ENCODE measurements at regions not wholly inside any gene's neighbourhood (a gene's known extent, or its start where the extent isn't known, plus 50 kb on each side); places are given as distances from the start of the nearest gene placed in this dataset.

DNA sequence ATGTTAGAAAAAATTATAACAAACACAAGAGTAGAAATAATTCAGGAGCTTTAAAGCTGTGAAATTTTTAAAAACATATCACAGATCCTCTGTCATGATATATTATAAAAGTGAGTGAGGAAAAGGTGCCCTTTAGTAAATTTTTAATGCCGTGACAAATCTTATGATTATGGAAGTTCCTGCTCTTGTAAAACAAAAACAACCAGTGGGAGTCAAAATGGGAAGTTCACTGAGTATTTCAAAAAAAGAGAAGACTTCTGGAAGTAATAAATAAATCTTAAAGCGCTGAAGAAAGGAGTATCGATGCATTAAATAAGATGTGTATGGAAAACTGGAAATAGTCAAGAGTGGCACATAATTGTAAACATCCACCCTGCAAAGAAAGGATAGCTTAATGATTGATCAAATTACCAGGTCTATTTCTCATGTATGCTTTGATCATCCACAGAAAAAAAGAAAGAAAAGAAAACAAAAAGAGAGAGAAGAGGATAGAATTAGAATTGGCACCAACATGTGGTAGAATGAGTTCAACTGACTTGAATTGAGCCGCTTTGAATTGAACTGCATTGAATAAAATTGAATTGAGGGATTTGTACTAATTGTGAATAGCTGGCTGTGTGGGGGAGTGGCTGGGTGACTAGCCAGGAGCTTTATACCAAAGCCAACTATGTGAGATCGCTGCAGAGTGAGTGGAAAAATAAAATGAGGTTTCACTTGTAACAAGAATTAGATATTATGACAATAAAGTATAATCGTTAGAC, 647.6 kb upstream of the SPRY2 start:
- Histone ChIP-seq H3K27ac (ENCODE audit: low read length in 2 of 2) (no peak overlapping the region), H3K4me2 (replicated peaks; ENCODE audit: low read depth, low read length, poor library complexity, severe bottlenecking) (no peak overlapping the region), H3K4me3 (ENCODE audit: control extremely low read depth in 1 of 5, extremely low read depth in 1 of 5, insufficient read depth in 1 of 5, low read depth in 2 of 5, low read length in 4 of 5) (no peak overlapping the region), H3K79me2 (ENCODE audit: control insufficient read depth, insufficient read depth, low read length) (no peaks in the 10 kb centered on the region), H4K20me1 (ENCODE audit: control insufficient read depth, insufficient read depth, low read length, poor library complexity, severe bottlenecking) (no peaks in the 10 kb centered on the region), H3K27me3 (replicated peaks in 1 of 4; ENCODE audit: control extremely low read depth in 1 of 4, control insufficient read depth in 3 of 4, insufficient read depth in 4 of 4, low read length in 3 of 4) (no peaks in the 10 kb centered on the region), H2AFZ (ENCODE audit: insufficient read depth, low read depth, low read length, poor library complexity, severe bottlenecking) (no peak overlapping the region), H3K9ac (ENCODE audit: low read length) (no peak overlapping the region), H3K9me3 (ENCODE audit: control extremely low read depth in 1 of 3, control insufficient read depth in 2 of 3, insufficient read depth in 1 of 3, low read length in 2 of 3) (peaks cover 0 to 3% (median 1%) of the 10 kb centered on the region in 3 donors), H3K36me3 (replicated peaks in 1 of 2; ENCODE audit: control extremely low read depth in 1 of 2, control insufficient read depth in 1 of 2, extremely low read depth in 1 of 2, insufficient read depth in 2 of 2, low read length in 1 of 2) (no peaks in the 10 kb centered on the region), H3K4me1 (ENCODE audit: control insufficient read depth in 2 of 2, insufficient read depth in 2 of 2, low read length in 2 of 2) (no peaks in the 10 kb centered on the region)
- no peak overlapping the region for H3K4me3 Mint-ChIP-seq
- H3K27ac Mint-ChIP-seq, result no peak overlapping the region
- ChIA-PET POLR2A (no interaction called here), CTCF (interaction anchor here (2.4 kb wide), 1 partner anchor 10 kb away, joined by 7 read pairs; no protein-coding TSS in a partner anchor)
- no peaks in the 10 kb centered on the region for H3K4me1 Mint-ChIP-seq
- TF ChIP-seq, protein P1, sequence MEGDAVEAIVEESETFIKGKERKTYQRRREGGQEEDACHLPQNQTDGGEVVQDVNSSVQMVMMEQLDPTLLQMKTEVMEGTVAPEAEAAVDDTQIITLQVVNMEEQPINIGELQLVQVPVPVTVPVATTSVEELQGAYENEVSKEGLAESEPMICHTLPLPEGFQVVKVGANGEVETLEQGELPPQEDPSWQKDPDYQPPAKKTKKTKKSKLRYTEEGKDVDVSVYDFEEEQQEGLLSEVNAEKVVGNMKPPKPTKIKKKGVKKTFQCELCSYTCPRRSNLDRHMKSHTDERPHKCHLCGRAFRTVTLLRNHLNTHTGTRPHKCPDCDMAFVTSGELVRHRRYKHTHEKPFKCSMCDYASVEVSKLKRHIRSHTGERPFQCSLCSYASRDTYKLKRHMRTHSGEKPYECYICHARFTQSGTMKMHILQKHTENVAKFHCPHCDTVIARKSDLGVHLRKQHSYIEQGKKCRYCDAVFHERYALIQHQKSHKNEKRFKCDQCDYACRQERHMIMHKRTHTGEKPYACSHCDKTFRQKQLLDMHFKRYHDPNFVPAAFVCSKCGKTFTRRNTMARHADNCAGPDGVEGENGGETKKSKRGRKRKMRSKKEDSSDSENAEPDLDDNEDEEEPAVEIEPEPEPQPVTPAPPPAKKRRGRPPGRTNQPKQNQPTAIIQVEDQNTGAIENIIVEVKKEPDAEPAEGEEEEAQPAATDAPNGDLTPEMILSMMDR (IDR thresholded peaks at IDR 0.05), result no peak
- TF ChIP-seq EZH2 (IDR thresholded peaks at IDR 0.05; ENCODE audit: borderline replicate concordance, insufficient read depth, low read depth, low read length, poor library complexity, severe bottlenecking), result no peak
- no peak for DNase-seq
- no peaks in the 10 kb centered on the region for H3K27me3 Mint-ChIP-seq
- 93% methylated on average over 1 of the region's 6 CpGs for WGBS (ENCODE audit: insufficient coverage)
- peaks cover 2% of the 10 kb centered on the region for H3K9me3 Mint-ChIP-seq (ENCODE audit: insufficient read depth)
- no peak for ATAC-seq (ENCODE audit: low read depth)
- intact Hi-C loops (cut with micrococcal nuclease), result no loop called here

DNA sequence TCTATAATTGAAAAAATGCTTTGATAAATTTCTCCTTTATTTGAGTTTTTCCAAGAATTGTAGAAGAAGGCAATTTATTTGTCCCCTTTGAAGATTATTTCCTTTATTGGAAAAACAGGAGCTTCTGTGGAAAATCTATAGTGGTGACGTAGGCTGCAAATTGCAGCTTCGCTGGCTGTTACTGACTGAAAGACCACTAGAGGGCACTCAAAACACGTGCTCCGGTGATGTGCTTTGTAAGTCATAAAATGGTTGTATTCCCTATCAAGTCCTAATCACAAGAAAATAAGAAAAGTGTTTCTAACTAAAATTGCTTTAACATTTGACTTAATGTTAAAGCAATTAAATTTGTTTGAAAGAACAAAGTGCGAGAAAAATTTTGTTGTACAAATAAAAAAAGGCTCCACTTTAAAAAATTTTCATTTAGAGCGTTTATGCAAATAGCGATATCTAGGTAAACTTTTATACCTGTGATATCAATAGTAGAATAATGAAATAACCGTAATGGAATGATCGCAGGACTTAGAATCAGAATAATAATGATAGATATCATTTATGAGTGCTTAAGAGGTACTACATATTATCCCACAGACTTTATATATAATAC, 638.2 kb upstream of the SPRY2 start:
- no peaks in the 10 kb centered on the region for H3K36me3 ChIP-seq (replicated peaks in 1 of 2; ENCODE audit: control extremely low read depth in 1 of 2, control insufficient read depth in 1 of 2, extremely low read depth in 1 of 2, insufficient read depth in 2 of 2, low read length in 1 of 2)
- no peaks in the 10 kb centered on the region for H3K4me1 ChIP-seq (ENCODE audit: control insufficient read depth in 2 of 2, insufficient read depth in 2 of 2, low read length in 2 of 2)
- H3K4me2 ChIP-seq (replicated peaks; ENCODE audit: low read depth, low read length, poor library complexity, severe bottlenecking), result no peak overlapping the region
- Mint-ChIP-seq H3K9me3 (ENCODE audit: insufficient read depth) (no peaks in the 10 kb centered on the region), H3K27ac (no peak overlapping the region), H3K4me3 (no peak overlapping the region), H3K27me3 (no peaks in the 10 kb centered on the region), H3K4me1 (no peaks in the 10 kb centered on the region)
- CTCF ChIA-PET, result interaction anchor here (1.0 to 1.7 kb wide), 4 partner anchors 9 to 637 kb away, joined by 3 to 8 read pairs (median 6); no protein-coding TSS in a partner anchor
- ATAC-seq (ENCODE audit: low read depth) (no peak), DNase-seq (peak; percentile 43)
- H2AFZ ChIP-seq (ENCODE audit: insufficient read depth, low read depth, low read length, poor library complexity, severe bottlenecking), result no peak overlapping the region
- no peak overlapping the region for H3K9ac ChIP-seq (ENCODE audit: low read length)
- no peaks in the 10 kb centered on the region for H4K20me1 ChIP-seq (ENCODE audit: control insufficient read depth, insufficient read depth, low read length, poor library complexity, severe bottlenecking)
- no peak overlapping the region for H3K27ac ChIP-seq (ENCODE audit: low read length in 2 of 2)
- H3K79me2 ChIP-seq (ENCODE audit: control insufficient read depth, insufficient read depth, low read length), result no peaks in the 10 kb centered on the region
- H3K27me3 ChIP-seq (replicated peaks in 1 of 4; ENCODE audit: control extremely low read depth in 1 of 4, control insufficient read depth in 3 of 4, insufficient read depth in 4 of 4, low read length in 3 of 4), result no peaks in the 10 kb centered on the region
- WGBS (ENCODE audit: insufficient coverage), result 0% methylated on average over 1 of the region's 9 CpGs
- H3K9me3 ChIP-seq (ENCODE audit: control extremely low read depth in 1 of 3, control insufficient read depth in 2 of 3, insufficient read depth in 1 of 3, low read length in 2 of 3), result no peaks in the 10 kb centered on the region
- H3K4me3 ChIP-seq (ENCODE audit: control extremely low read depth in 1 of 5, extremely low read depth in 1 of 5, insufficient read depth in 1 of 5, low read depth in 2 of 5, low read length in 4 of 5), result no peak overlapping the region
- no peak for TF ChIP-seq EZH2 (IDR thresholded peaks at IDR 0.05; ENCODE audit: borderline replicate concordance, insufficient read depth, low read depth, low read length, poor library complexity, severe bottlenecking)
- TF ChIP-seq, protein P1 (IDR thresholded peaks at IDR 0.05), result peak; percentile 77
- intact Hi-C loops (cut with micrococcal nuclease), result no loop called here
- POLR2A ChIA-PET, result no interaction called here
